H9 (cell line): ENCODE measurements at regions not wholly inside any gene's neighbourhood (a gene's known extent, or its start where the extent isn't known, plus 50 kb on each side); places are given as distances from the start of the nearest gene placed in this dataset.

Experiments used
- DNase-seq: peaks from one replicate; pipeline ENCODE4 v3.0.0-alpha.2; 2017
- H2AFZ ChIP-seq: one replicate; pipeline ENCODE4 v1.6.1; 2013; ENCODE audit warnings: mild to moderate bottlenecking, low read length, control low read depth, moderate library complexity
- H2AK5ac ChIP-seq: 2 replicates; pipeline ENCODE4 v1.6.1; 2013; ENCODE audit warnings: low read length, control low read depth, mixed read lengths; ENCODE audit not compliant: insufficient read length
- H2BK120ac ChIP-seq: one replicate; pipeline ENCODE4 v1.6.1; 2013; ENCODE audit warnings: low read depth, mild to moderate bottlenecking, low read length, control low read depth, inconsistent platforms; ENCODE audit not compliant: poor library complexity, severe bottlenecking
- H2BK12ac ChIP-seq: 2 replicates; pipeline ENCODE4 v1.6.1; 2013; ENCODE audit warnings: low read length, control low read depth, mixed read lengths, low read depth; ENCODE audit not compliant: insufficient read length
- H2BK15ac ChIP-seq: 2 replicates; pipeline ENCODE4 v1.6.1; 2013; ENCODE audit warnings: low read depth, low read length, control low read depth
- H2BK20ac ChIP-seq: one replicate; pipeline ENCODE4 v1.6.1; 2013; ENCODE audit warnings: low read depth, mild to moderate bottlenecking, low read length, control low read depth, inconsistent platforms; ENCODE audit not compliant: poor library complexity, severe bottlenecking
- H2BK5ac ChIP-seq: 2 replicates; pipeline ENCODE4 v1.6.1; 2013; ENCODE audit warnings: low read length, control low read depth, mixed read lengths; ENCODE audit not compliant: insufficient read length
- H3K14ac ChIP-seq: 2 replicates; pipeline ENCODE4 v1.6.1; 2013; ENCODE audit warnings: low read length, control low read depth; ENCODE audit not compliant: insufficient read depth
- H3K18ac ChIP-seq: 2 replicates; pipeline ENCODE4 v1.6.1; 2013; ENCODE audit warnings: low read depth, mild to moderate bottlenecking, mixed read lengths, low read length, control low read depth; ENCODE audit not compliant: insufficient read length
- H3K23ac ChIP-seq: 2 replicates; pipeline ENCODE4 v1.6.1; 2013; ENCODE audit warnings: low read length, control low read depth, mixed read lengths, low read depth; ENCODE audit not compliant: insufficient read length
- H3K23me2 ChIP-seq: 2 replicates; pipeline ENCODE4 v1.6.1; 2013; ENCODE audit warnings: low read depth, mild to moderate bottlenecking, mixed read lengths, low read length, control low read depth; ENCODE audit not compliant: insufficient read length, poor library complexity, severe bottlenecking
- H3K27ac ChIP-seq: 2 replicates; pipeline ENCODE4 v1.5.1; 2013; ENCODE audit warnings: low read length, control low read depth, mixed read lengths, low read depth; ENCODE audit not compliant: insufficient read length
- H3K27me3 ChIP-seq: 2 replicates; pipeline ENCODE4 v1.6.1; 2013; ENCODE audit warnings: low read length, control low read depth, inconsistent platforms; ENCODE audit not compliant: insufficient read depth
- H3K4ac ChIP-seq: 2 replicates; pipeline ENCODE4 v1.6.1; 2013; ENCODE audit warnings: low read depth, mild to moderate bottlenecking, control low read depth, inconsistent platforms, low read length, moderate library complexity
- H3K4me1 ChIP-seq: 2 replicates; pipeline ENCODE4 v1.6.1; 2013; ENCODE audit warnings: low read length, control low read depth, inconsistent platforms; ENCODE audit not compliant: insufficient read depth
- H3K4me2 ChIP-seq: 2 replicates; pipeline ENCODE4 v1.6.1; 2013; ENCODE audit warnings: low read length, control low read depth, mixed read lengths; ENCODE audit not compliant: insufficient read length, insufficient read depth
- H3K56ac ChIP-seq: 2 replicates; pipeline ENCODE4 v1.6.1; 2013; ENCODE audit warnings: low read depth, mild to moderate bottlenecking, mixed read lengths, low read length, control low read depth; ENCODE audit not compliant: insufficient read length
- H3K79me1 ChIP-seq: 2 replicates; pipeline ENCODE4 v1.6.1; 2013; ENCODE audit warnings: low read depth, mild to moderate bottlenecking, moderate library complexity, low read length, control low read depth, inconsistent platforms; ENCODE audit not compliant: insufficient read depth, poor library complexity, severe bottlenecking
- H3K79me2 ChIP-seq: 2 replicates; pipeline ENCODE4 v1.6.1; 2013; ENCODE audit warnings: low read length, control low read depth, inconsistent platforms; ENCODE audit not compliant: insufficient read depth
- H3K9ac ChIP-seq: 2 replicates; pipeline ENCODE4 v1.6.1; 2013; ENCODE audit warnings: low read length, control low read depth, mixed read lengths; ENCODE audit not compliant: insufficient read length; ENCODE audit errors: extremely low read depth
- H3K9me3 ChIP-seq: one replicate; pipeline ENCODE4 v1.6.1; 2013; ENCODE audit warnings: low read depth, low read length, inconsistent platforms; ENCODE audit not compliant: control insufficient read depth
- H3T11ph ChIP-seq: one replicate; pipeline ENCODE4 v1.6.1; 2013; ENCODE audit warnings: mild to moderate bottlenecking, low read length, control low read depth, inconsistent platforms
- H4K20me1 ChIP-seq: one replicate; pipeline ENCODE4 v1.6.1; 2013; ENCODE audit not compliant: control insufficient read depth, insufficient read length, insufficient read depth
- H4K5ac ChIP-seq: 2 replicates; pipeline ENCODE4 v1.6.1; 2013; ENCODE audit warnings: low read depth, mild to moderate bottlenecking, mixed read lengths, low read length, control low read depth; ENCODE audit not compliant: insufficient read length
- H4K8ac ChIP-seq: replicated peaks from 2 replicates; pipeline ENCODE4 v1.6.1; 2013; ENCODE audit warnings: low read length, control low read depth, mixed read lengths, low read depth; ENCODE audit not compliant: insufficient read length
- H4K91ac ChIP-seq: 2 replicates; pipeline ENCODE4 v1.6.1; 2013; ENCODE audit warnings: low read depth, mild to moderate bottlenecking, moderate library complexity, mixed read lengths, low read length, control low read depth; ENCODE audit not compliant: insufficient read length
- H3K27ac Mint-ChIP-seq, 3 experiments: 2 replicates in 2 of 3; 3 replicates in 1 of 3; pipeline ENCODE4 v1.8.0; 2020 to 2021; ENCODE audit warnings: mixed read lengths in 3 of 3, mild to moderate bottlenecking in 1 of 3, moderate library complexity in 1 of 3
- H3K27me3 Mint-ChIP-seq: 2 replicates; pipeline ENCODE4 v1.8.0; 2021; ENCODE audit warnings: low read depth, mild to moderate bottlenecking, moderate library complexity, mixed read lengths
- H3K36me3 Mint-ChIP-seq, 3 experiments: 2 replicates in 2 of 3; 3 replicates in 1 of 3; pipeline ENCODE4 v1.8.0; 2020 to 2021; ENCODE audit warnings: low read depth in 3 of 3, mixed read lengths in 3 of 3; ENCODE audit not compliant: insufficient read depth in 1 of 3
- H3K4me1 Mint-ChIP-seq, 2 experiments: 2 replicates each; pipeline ENCODE4 v1.8.0; 2020; ENCODE audit warnings: mixed read lengths in 2 of 2
- H3K4me3 Mint-ChIP-seq, 2 experiments: 2 replicates in 1 of 2; 3 replicates in 1 of 2; pipeline ENCODE4 v1.8.0; 2020 to 2021; ENCODE audit warnings: mild to moderate bottlenecking in 2 of 2, mixed read lengths in 2 of 2, moderate library complexity in 1 of 2
- H3K9me3 Mint-ChIP-seq, 2 experiments: 2 replicates in 1 of 2; 3 replicates in 1 of 2; pipeline ENCODE4 v1.8.0; 2020; ENCODE audit warnings: mild to moderate bottlenecking in 2 of 2, mixed read lengths in 2 of 2, moderate library complexity in 1 of 2
- CTCF ChIP-seq: fragments of 200-600 bp; sonication (generic); conservative IDR thresholded peaks from 3 replicates; pipeline ENCODE4 v1.8.0; 2021; ENCODE audit warnings: antibody characterized with exemption, mild to moderate bottlenecking
- WGBS: extraction: QIAGEN DNeasy Blood & Tissue Kit; methylation state at CpG from one replicate; pipeline ENCODE4 v1.1.7; 2013; ENCODE audit warnings: missing lambda C conversion rate, low lambda C conversion rate, mixed read lengths; ENCODE audit not compliant: insufficient read length; ENCODE audit errors: extremely low coverage; 5-methylcytosine and 5-hydroxymethylcytosine counted together

- Histone ChIP-seq H4K5ac (no peak overlapping the region), H2AFZ (no peak overlapping the region), H3K79me2 (no peaks in the 10 kb centered on the region), H2BK120ac (no peak overlapping the region), H3T11ph (no peak overlapping the region), H2BK12ac (no peak overlapping the region), H3K14ac (no peak overlapping the region), H3K4me1 (no peaks in the 10 kb centered on the region), H2BK5ac (no peak overlapping the region), H3K23ac (no peak overlapping the region), H2BK15ac (no peak overlapping the region), H3K56ac (no peak overlapping the region), H3K4ac (no peak overlapping the region), H3K27ac (no peak overlapping the region), H2AK5ac (no peak overlapping the region), H4K91ac (no peak overlapping the region), H3K9me3 (no peaks in the 10 kb centered on the region), H2BK20ac (no peak overlapping the region), H3K27me3 (no peaks in the 10 kb centered on the region), H3K23me2 (no peaks in the 10 kb centered on the region), H4K20me1 (no peaks in the 10 kb centered on the region), H4K8ac (no peak overlapping the region), H3K79me1 (no peaks in the 10 kb centered on the region), H3K9ac (no peak overlapping the region), H3K4me2 (no peak overlapping the region), H3K18ac (no peak overlapping the region)
- peaks cover 3 to 6% of the 10 kb centered on the region in 2 experiments; a peak in 3 of 4 replicates for H3K4me1 Mint-ChIP-seq
- no peak overlapping the region for H3K27ac Mint-ChIP-seq
- no peak for TF ChIP-seq CTCF
- WGBS: no CpG with 5 or more reads among the region's 3 CpGs
- H3K9me3 Mint-ChIP-seq: no peaks in the 10 kb centered on the region
- H3K27me3 Mint-ChIP-seq: no peaks in the 10 kb centered on the region; the same call in none of the 2 replicates
- no peaks in the 10 kb centered on the region; a peak in 1 of 7 replicates for H3K36me3 Mint-ChIP-seq
- no peak for DNase-seq
- no peak overlapping the region for H3K4me3 Mint-ChIP-seq
Measured at GRCh38 chr17:72046178-72046577, 74.6 kb upstream of the SOX9 start.
